Peyer's patch (tissue), 4 donors: ENCODE measurements at regions not wholly inside any gene's neighbourhood (a gene's known extent, or its start where the extent isn't known, plus 50 kb on each side); places are given as distances from the start of the nearest gene placed in this dataset.
A peak's percentile ranks its signal among the peaks of the same experiment; 100 is the strongest.

Experiments used
- DNase-seq, 3 donors: peaks; one replicate each; pipeline ENCODE4 v3.0.0-alpha.2; 2017 to 2019
- H3K27ac ChIP-seq, 4 donors: fragments of 200-600 bp; sonication (generic); one replicate each; pipeline ENCODE4 v1.5.1; 2016 to 2019
- H3K27me3 ChIP-seq, 2 donors: fragments of 200-600 bp; sonication (generic); one replicate each; pipeline ENCODE4 v1.5.1; 2019
- H3K36me3 ChIP-seq, 3 donors: fragments of 200-600 bp; sonication (generic); one replicate each; pipeline ENCODE4 v1.5.1; 2016 to 2019
- H3K4me1 ChIP-seq, 4 donors: fragments of 200-600 bp; sonication (generic); one replicate each; pipeline ENCODE4 v1.5.1; 2016 to 2019
- H3K4me3 ChIP-seq, 4 donors: fragments of 200-600 bp; sonication (generic); 1 replicate in 3 of 4; 2 replicates in 1 of 4; pipeline ENCODE4 v1.5.1; 2016 to 2019; ENCODE audit warnings: mild to moderate bottlenecking in 1 of 4
- H3K9me3 ChIP-seq, 4 donors: fragments of 200-600 bp; sonication (generic); one replicate each; pipeline ENCODE4 v1.5.1; 2016 to 2019; ENCODE audit warnings: mild to moderate bottlenecking in 1 of 4
- CTCF ChIP-seq, 6 experiments: fragments of 450-650 bp in 4 of 6; fragments of 200-600 bp in 2 of 6; sonication (generic) in 1 of 6; IDR thresholded peaks; one replicate each; pipeline ENCODE4 v1.5.1; 2017 to 2019; ENCODE audit warnings: antibody characterized with exemption in 6 of 6, mild to moderate bottlenecking in 3 of 6, moderate library complexity in 1 of 6
- POLR2A ChIP-seq, 2 donors: fragments of 450-650 bp; IDR thresholded peaks; one replicate each; pipeline ENCODE4 v1.5.1; 2017; ENCODE audit warnings: antibody characterized with exemption in 2 of 2, mild to moderate bottlenecking in 2 of 2, moderate library complexity in 2 of 2

- no peaks in the 10 kb centered on the region for H3K4me1 ChIP-seq
- H3K36me3 ChIP-seq = no peaks in the 10 kb centered on the region
- no peak for DNase-seq
- H3K9me3 ChIP-seq = no peaks in the 10 kb centered on the region
- H3K27me3 ChIP-seq = no peaks in the 10 kb centered on the region
- H3K4me3 ChIP-seq = no peak overlapping the region
- no peak overlapping the region for H3K27ac ChIP-seq
- no peak for TF ChIP-seq CTCF (IDR thresholded peaks at IDR 0.05)
- TF ChIP-seq POLR2A (IDR thresholded peaks at IDR 0.05) = no peak
Observed at GRCh38 chr12:33596061-33596460, 156.4 kb upstream of the SYT10 start.

GRCh38 chr12:33596814-33597213 is 157.2 kb upstream of the SYT10 start:
- TF ChIP-seq POLR2A (IDR thresholded peaks at IDR 0.05) = no peak
- TF ChIP-seq CTCF (IDR thresholded peaks at IDR 0.05) = no peak
- no peak for DNase-seq

DNA sequence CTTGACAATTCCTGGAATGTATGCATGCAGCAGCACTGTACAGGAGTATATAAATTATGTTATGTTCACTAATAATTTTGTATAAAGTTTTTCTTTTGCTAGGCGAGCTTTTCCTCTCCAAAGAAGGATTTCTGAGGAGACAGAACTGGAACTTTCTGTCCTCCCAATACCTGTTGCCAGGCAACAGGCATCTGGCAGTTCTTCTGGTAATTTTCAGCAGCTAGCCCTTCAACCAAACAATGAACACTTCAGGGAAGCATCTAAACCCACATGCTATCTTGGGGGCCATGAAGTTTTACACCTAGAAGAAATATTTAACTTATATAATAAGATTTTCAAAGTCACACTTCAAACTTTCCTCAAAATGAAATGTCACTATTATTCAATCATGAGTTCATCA is 162.9 kb upstream of the SYT10 start:
- H3K9me3 ChIP-seq = no peaks in the 10 kb centered on the region
- no peak for DNase-seq
- TF ChIP-seq CTCF (IDR thresholded peaks at IDR 0.05) = no peak
- TF ChIP-seq POLR2A (IDR thresholded peaks at IDR 0.05) = no peak

More at GRCh38 chr12:33596814-33597213, 157.2 kb upstream of the SYT10 start:
- no peak overlapping the region for H3K4me3 ChIP-seq
- no peak overlapping the region for H3K27ac ChIP-seq
- H3K4me1 ChIP-seq = no peaks in the 10 kb centered on the region
- no peaks in the 10 kb centered on the region for H3K27me3 ChIP-seq
- no peaks in the 10 kb centered on the region for H3K36me3 ChIP-seq
- H3K9me3 ChIP-seq = no peaks in the 10 kb centered on the region

GRCh38 chr12:33605757-33606156 is 166.1 kb upstream of the SYT10 start:
- Histone ChIP-seq H3K4me1 (no peaks in the 10 kb centered on the region), H3K36me3 (no peaks in the 10 kb centered on the region), H3K27ac (no peak overlapping the region), H3K27me3 (no peaks in the 10 kb centered on the region), H3K4me3 (no peak overlapping the region), H3K9me3 (no peaks in the 10 kb centered on the region)
- no peak for DNase-seq
- TF ChIP-seq CTCF (IDR thresholded peaks at IDR 0.05) (peak in 4 of 6 experiments; percentile 6 to 55 (median 48)), POLR2A (IDR thresholded peaks at IDR 0.05) (no peak)

More for the DNA sequence above, 162.9 kb upstream of the SYT10 start:
- H3K27me3 ChIP-seq = no peaks in the 10 kb centered on the region
- no peak overlapping the region for H3K4me3 ChIP-seq
- H3K36me3 ChIP-seq = no peaks in the 10 kb centered on the region
- no peaks in the 10 kb centered on the region for H3K4me1 ChIP-seq
- H3K27ac ChIP-seq = no peak overlapping the region

GRCh38 chr12:33609910-33610309 is 170.3 kb upstream of the SYT10 start:
- Histone ChIP-seq H3K27ac (no peak overlapping the region), H3K36me3 (no peaks in the 10 kb centered on the region), H3K27me3 (no peaks in the 10 kb centered on the region), H3K4me3 (no peak overlapping the region), H3K9me3 (no peaks in the 10 kb centered on the region), H3K4me1 (no peaks in the 10 kb centered on the region)
- no peak for TF ChIP-seq CTCF (IDR thresholded peaks at IDR 0.05)
- no peak for TF ChIP-seq POLR2A (IDR thresholded peaks at IDR 0.05)
- no peak for DNase-seq

DNA sequence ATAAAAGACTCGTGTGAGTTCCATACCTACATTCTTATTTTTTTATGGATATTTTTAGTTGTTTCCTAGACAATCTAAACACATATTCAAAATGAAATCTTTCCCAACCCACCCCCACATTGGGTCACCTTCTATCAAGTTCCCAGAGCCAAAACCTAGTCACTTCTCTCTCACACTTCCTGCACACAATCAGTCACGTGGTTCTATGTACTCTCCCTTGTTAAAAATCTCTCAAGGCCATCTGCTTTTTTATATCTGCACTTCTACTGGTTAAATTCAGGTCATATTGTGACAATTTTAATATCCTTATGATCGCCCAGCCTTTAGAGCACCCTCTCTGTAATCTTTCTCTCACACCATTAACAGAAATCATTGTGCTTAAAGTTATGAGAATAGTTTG is 175.0 kb upstream of the SYT10 start:
- Histone ChIP-seq H3K27me3 (no peaks in the 10 kb centered on the region), H3K4me1 (no peaks in the 10 kb centered on the region), H3K27ac (no peak overlapping the region), H3K4me3 (no peak overlapping the region), H3K9me3 (no peaks in the 10 kb centered on the region), H3K36me3 (no peaks in the 10 kb centered on the region)
- DNase-seq = no peak
- no peak for TF ChIP-seq POLR2A (IDR thresholded peaks at IDR 0.05)
- no peak for TF ChIP-seq CTCF (IDR thresholded peaks at IDR 0.05)
